ENCODE measurements at regions not wholly inside any gene's neighbourhood (a gene's known extent, or its start where the extent isn't known, plus 50 kb on each side); places are given as distances from the start of the nearest gene placed in this dataset.

GRCh38 chr18:43970656-43971055, 693.4 kb upstream of the SYT4 start:
- no peak for TF ChIP-seq EZH2 (IDR thresholded peaks at IDR 0.05; ENCODE audit: insufficient read depth, low read length)
- no peak for TF ChIP-seq CTCF (IDR thresholded peaks at IDR 0.05; ENCODE audit: insufficient read depth, low read depth, low read length)
